Epithelial cell of esophagus (primary cell): ENCODE measurements at regions not wholly inside any gene's neighbourhood (a gene's known extent, or its start where the extent isn't known, plus 50 kb on each side); places are given as distances from the start of the nearest gene placed in this dataset.
A peak's percentile ranks its signal among the peaks of the same experiment; 100 is the strongest.
"Not testable (repeated sequence)": the region's sequence is repeated elsewhere in the genome, so short reads cannot be mapped to it uniquely, and the experiment has no call there.

Experiments
- DNase-seq: peaks from one replicate; pipeline ENCODE4 v3.0.0; 2010; ENCODE audit warnings: low read depth
- H3K4me3 ChIP-seq: 2 replicates; pipeline ENCODE4 v1.5.1; 2011; ENCODE audit warnings: mild to moderate bottlenecking, low read length, control low read depth
- TF ChIP-seq, protein P1 (sequence below): IDR thresholded peaks from 2 replicates; pipeline ENCODE4 v1.5.1; 2011; ENCODE audit warnings: low read depth, mild to moderate bottlenecking, low read length, control low read depth, inconsistent platforms; ENCODE audit not compliant: insufficient read depth; ENCODE audit errors: missing control alignments

DNA sequence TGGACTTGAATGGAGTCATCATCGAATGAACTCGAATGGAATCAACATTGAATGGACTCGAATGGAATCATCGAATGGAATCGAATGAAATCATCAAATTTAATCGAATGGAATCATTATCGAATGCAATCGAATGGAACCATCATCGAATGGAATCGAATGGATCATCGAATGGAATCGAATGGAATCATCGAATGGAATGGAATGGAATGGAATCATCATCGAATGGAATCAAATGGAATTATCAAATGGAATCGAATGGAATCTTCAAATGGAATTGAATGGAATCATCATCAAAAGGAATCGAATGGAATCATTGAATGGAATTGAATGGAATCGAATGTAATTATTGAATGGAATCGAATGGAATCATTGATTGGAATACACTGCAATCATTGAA, 610.3 kb downstream of the TP53TG3F start:
- DNase-seq, H3K4me3 ChIP-seq: not testable (repeated sequence)

DNA sequence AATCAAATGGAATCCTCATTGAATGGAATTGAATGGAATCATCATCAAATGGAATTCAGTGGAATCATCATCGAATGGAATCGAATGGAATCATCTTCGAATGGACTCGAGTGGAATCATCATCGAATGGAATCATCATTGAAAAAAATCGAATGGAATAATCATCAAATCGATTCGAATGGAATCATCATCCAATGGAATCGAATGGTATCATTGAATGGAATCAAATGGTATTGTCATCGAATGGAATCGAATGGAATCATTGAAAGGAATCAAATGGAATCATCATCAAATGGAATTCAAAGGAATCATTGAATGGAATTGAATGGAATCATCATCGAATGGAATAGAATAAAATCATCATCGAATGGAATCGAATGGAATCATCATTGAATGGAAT, 619.3 kb downstream of the TP53TG3F start:
- TF ChIP-seq, protein P1, sequence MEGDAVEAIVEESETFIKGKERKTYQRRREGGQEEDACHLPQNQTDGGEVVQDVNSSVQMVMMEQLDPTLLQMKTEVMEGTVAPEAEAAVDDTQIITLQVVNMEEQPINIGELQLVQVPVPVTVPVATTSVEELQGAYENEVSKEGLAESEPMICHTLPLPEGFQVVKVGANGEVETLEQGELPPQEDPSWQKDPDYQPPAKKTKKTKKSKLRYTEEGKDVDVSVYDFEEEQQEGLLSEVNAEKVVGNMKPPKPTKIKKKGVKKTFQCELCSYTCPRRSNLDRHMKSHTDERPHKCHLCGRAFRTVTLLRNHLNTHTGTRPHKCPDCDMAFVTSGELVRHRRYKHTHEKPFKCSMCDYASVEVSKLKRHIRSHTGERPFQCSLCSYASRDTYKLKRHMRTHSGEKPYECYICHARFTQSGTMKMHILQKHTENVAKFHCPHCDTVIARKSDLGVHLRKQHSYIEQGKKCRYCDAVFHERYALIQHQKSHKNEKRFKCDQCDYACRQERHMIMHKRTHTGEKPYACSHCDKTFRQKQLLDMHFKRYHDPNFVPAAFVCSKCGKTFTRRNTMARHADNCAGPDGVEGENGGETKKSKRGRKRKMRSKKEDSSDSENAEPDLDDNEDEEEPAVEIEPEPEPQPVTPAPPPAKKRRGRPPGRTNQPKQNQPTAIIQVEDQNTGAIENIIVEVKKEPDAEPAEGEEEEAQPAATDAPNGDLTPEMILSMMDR = no peak
- H3K4me3 ChIP-seq = no peak overlapping the region
- peak; percentile 35 for DNase-seq

DNA sequence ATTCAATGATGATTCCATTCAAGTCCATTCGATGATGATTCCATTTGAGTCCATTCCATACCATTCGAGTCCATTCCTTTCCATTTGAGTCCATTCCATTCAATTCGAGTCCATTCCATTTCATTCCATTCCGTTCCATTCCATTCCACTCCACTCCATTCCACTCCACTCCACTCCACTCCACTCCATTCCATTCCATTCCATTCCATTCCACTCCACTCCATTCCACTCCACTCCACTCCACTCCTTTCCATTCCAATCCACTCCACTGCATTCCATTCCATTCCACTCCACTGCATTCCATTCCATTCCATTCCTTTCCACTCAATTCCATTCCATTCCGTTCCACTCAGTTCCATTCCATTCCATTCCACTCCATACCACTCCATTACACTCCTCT, 625.6 kb downstream of the TP53TG3F start:
- H3K4me3 ChIP-seq, DNase-seq: not testable (repeated sequence)

DNA sequence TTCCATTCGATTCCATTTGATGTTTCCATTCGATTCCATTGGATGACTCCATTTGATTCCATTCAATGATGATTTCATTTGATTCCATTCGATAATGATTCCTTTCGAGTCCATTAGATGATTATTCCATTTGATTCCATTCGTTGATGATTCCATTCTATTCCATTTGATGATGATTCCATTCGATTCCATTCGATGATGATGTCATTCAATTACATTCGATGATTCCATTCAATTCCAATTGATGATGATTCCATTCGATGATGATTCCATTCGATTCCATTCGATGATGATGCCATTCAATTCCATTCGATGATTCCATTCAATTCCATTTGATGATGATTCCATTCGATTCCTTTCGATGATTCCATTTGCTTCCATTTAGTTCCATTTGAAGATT, 635.6 kb downstream of the TP53TG3F start:
- not testable (repeated sequence) for H3K4me3 ChIP-seq, DNase-seq

DNA sequence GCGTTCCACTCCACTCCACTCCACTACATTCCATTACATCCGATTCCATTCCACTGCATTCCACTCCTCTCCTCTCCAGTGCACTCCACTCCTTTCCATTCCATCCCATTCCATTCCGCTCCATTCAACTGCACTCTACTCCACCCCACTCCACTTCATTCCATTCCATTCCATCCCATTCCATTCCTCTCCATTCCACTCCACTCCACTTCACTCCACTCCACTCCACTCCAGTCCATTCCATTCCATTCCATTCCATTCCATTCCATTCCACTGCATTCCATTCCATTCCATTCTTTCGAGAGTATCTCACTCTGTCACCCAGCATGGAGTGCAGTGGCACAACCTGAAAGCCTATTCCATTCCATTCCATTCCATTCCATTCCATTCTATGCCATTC, 637.5 kb downstream of the TP53TG3F start:
- DNase-seq, H3K4me3 ChIP-seq: not testable (repeated sequence)

DNA sequence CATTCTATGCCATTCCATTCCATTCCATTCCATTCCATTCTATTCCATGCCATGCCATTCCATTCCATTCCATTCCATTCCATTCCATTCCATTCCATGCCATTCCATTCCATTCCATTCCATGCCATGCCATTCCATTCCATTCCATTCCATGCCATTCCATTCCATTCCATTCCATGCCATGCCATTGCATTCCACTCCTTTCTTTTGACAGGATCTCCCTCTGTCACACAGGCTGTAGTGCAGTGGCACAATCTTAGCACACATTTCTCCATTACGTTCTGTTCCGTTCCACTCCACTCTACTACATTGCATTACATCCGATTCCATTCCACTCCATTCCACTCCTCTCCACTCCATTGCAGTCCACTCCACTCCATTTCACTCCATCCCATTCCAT, 637.9 kb downstream of the TP53TG3F start:
- DNase-seq, H3K4me3 ChIP-seq: not testable (repeated sequence)

DNA sequence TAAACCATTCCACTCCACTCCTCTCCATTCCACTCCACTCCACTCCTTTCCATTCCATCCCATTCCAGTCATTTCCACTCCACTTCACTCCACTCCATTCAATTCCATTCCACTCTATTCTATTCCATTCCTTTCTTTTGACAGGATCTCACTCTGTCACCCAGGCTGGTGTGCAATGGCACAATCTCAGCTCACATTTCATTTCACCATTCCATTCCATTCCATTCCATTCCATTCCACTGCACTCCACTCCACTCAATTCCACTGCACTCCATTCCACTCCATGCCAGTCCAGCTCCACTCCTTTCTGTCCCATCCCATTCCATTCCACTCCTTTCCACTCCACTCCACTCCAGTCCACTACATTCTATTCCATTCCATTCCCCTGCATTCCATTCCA, 638.6 kb downstream of the TP53TG3F start:
- DNase-seq, H3K4me3 ChIP-seq: not testable (repeated sequence)

DNA sequence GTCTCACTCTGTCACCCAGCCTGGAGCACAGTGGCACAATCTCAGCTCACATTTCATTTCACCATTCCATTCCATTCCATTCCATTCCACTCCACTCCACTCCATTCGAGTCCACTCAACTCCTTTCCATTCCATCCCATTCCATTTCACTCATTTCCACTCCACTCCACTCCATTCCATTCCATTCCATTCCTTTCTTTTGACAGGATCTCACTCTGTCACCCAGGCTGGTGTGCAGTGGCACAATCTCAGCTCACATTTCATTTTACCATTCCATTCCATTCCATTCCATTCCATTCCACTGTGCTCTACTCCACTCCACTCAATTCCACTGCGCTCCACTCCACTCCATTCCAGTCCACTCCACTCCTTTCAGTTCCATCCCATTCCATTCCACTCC, 639.6 kb downstream of the TP53TG3F start:
- DNase-seq, H3K4me3 ChIP-seq: not testable (repeated sequence)
